ENCODE measurements at regions not wholly inside any gene's neighbourhood (a gene's known extent, or its start where the extent isn't known, plus 50 kb on each side); places are given as distances from the start of the nearest gene placed in this dataset.

DNA sequence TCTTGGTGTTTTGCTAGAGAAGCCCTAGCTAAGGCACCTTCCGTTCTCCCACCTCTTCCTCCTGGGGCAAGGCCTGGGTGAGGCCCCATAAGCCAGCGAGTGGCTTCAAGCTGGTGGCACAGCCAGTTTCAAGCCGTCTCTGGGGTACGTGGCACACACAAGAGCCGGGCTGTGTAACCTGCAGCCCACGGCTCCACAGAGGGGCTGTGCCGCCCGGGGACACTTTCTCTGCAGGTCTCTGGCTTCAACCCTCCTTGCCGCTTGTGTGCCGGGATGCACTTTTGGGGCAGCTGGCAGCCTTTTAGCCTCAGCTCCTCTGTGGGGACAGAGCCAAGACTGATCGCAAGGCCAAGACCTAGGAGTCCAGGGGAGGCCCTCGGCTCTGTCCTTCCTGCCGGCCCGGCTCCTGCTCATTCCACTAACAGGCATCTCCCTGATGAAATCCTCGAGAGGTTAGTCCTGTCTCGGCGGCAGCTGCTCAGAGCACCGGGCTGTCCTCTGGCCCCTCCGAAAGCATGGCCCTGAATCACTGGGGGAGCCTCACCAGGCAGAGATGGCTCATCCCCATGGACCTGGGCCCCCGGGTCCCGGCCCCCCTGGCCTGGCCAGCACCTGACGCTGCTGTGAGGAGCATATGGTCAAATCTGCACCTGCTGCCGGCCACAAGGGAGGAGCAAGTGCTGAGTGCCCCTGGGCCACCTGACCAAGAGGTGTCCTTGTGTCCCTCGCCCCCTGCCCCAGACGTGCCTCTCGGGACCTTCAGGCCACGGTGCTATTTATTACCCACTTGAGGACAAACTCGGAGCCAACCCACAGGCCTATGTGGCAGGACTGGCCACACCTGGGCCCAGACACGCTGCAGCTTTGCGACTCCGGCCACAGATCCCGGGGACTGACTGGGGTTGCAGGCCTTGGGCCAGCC is 98.5 kb downstream of the METRNL start:
- TF ChIP-seq, protein P1, sequence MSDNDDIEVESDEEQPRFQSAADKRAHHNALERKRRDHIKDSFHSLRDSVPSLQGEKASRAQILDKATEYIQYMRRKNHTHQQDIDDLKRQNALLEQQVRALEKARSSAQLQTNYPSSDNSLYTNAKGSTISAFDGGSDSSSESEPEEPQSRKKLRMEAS (IDR thresholded peaks at IDR 0.05; ENCODE audit: low read depth, low read length) = no peak
- TF ChIP-seq POLR2A (IDR thresholded peaks at IDR 0.05; ENCODE audit: extremely low read depth, insufficient read length) = no peak
- TF ChIP-seq MYC (IDR thresholded peaks at IDR 0.05; ENCODE audit: low read depth, low read length) = no peak
- TF ChIP-seq, protein P2, sequence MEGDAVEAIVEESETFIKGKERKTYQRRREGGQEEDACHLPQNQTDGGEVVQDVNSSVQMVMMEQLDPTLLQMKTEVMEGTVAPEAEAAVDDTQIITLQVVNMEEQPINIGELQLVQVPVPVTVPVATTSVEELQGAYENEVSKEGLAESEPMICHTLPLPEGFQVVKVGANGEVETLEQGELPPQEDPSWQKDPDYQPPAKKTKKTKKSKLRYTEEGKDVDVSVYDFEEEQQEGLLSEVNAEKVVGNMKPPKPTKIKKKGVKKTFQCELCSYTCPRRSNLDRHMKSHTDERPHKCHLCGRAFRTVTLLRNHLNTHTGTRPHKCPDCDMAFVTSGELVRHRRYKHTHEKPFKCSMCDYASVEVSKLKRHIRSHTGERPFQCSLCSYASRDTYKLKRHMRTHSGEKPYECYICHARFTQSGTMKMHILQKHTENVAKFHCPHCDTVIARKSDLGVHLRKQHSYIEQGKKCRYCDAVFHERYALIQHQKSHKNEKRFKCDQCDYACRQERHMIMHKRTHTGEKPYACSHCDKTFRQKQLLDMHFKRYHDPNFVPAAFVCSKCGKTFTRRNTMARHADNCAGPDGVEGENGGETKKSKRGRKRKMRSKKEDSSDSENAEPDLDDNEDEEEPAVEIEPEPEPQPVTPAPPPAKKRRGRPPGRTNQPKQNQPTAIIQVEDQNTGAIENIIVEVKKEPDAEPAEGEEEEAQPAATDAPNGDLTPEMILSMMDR (IDR thresholded peaks at IDR 0.05; ENCODE audit: low read depth, low read length) = no peak
- no peak for DNase-seq (ENCODE audit: low read depth)
- no peak overlapping the region for H3K4me3 ChIP-seq (ENCODE audit: low read depth, low read length)

GRCh38 chr17:83178533-83179304 is 99.3 kb downstream of the METRNL start:
- H3K4me3 ChIP-seq (ENCODE audit: low read depth, low read length) = no peak overlapping the region
- TF ChIP-seq, protein P1 (IDR thresholded peaks at IDR 0.05; ENCODE audit: low read depth, low read length) = no peak
- no peak for TF ChIP-seq POLR2A (IDR thresholded peaks at IDR 0.05; ENCODE audit: extremely low read depth, insufficient read length)
- TF ChIP-seq, protein P2 (IDR thresholded peaks at IDR 0.05; ENCODE audit: low read depth, low read length) = no peak
- no peak for DNase-seq (ENCODE audit: low read depth)

- no peak overlapping the region for H3K4me3 ChIP-seq (ENCODE audit: low read depth, low read length)
- no peak for TF ChIP-seq MYC (IDR thresholded peaks at IDR 0.05; ENCODE audit: low read depth, low read length)
- TF ChIP-seq POLR2A (IDR thresholded peaks at IDR 0.05; ENCODE audit: extremely low read depth, insufficient read length) = no peak
- TF ChIP-seq, protein P1 (IDR thresholded peaks at IDR 0.05; ENCODE audit: low read depth, low read length) = no peak
- TF ChIP-seq, protein P2 (IDR thresholded peaks at IDR 0.05; ENCODE audit: low read depth, low read length) = no peak
- DNase-seq (ENCODE audit: low read depth) = no peak
These were observed 100.0 kb downstream of the METRNL start for GRCh38 chr17:83179374-83179773.

DNA sequence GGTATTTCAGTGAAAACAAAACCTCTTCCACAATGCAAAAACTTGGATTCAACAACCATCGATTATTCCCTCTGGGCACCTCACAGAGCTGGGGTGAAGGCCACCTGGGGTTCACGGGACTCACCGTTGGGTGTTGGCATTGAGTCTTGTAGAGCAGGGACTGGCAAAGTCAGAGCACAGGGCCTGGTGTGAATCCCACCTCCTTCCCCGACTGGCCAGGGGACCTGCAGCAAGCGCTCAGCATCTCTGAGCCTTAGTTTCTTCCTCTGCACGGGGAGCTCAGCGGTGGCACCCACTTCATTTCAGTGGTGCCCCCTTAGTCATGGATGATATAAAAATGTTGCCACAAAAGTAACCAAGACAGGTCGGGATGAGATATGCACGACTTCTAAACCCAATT is 100.4 kb downstream of the METRNL start:
- TF ChIP-seq, protein P2 (IDR thresholded peaks at IDR 0.05; ENCODE audit: low read depth, low read length) = no peak
- TF ChIP-seq, protein P1 (IDR thresholded peaks at IDR 0.05; ENCODE audit: low read depth, low read length) = no peak
- no peak for TF ChIP-seq POLR2A (IDR thresholded peaks at IDR 0.05; ENCODE audit: extremely low read depth, insufficient read length)
- TF ChIP-seq MYC (IDR thresholded peaks at IDR 0.05; ENCODE audit: low read depth, low read length) = no peak
- DNase-seq (ENCODE audit: low read depth) = no peak
- no peak overlapping the region for H3K4me3 ChIP-seq (ENCODE audit: low read depth, low read length)

DNA sequence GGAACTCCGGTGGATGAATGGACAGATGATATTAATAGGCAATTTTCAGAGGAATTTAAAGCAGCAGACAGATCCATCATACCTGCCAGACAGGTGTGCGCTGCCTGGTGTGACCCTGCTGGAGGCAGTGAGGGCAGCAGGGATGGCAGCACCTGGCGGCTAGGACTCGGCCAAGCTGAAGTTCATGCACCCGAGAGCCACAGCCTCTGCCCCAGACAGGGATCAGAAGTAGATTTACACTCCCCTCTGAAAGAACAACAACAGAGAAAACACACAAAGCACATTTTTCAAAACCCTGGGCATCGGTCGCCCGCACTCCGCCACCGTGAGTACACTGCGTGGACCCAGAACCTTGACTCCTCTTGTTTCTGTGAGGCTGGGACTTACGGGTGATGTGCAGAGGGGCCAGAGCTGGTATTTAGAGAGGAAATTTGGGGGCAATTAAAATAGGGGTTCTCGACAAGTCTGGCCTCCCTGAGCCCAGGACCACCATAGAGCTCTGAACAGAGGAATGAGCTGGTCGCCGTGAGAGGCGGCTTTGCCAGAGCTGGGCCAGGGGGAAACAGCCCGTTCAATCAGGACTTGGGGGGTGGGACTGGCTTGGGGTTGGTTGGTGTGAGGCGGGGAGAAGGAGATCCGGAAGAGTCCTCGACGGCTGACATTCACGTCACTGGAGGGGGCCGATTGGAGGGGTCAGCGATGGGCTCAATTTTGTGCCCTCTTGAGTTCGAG is 101.0 kb downstream of the METRNL start:
- no peak for DNase-seq (ENCODE audit: low read depth)
- TF ChIP-seq MYC (IDR thresholded peaks at IDR 0.05; ENCODE audit: low read depth, low read length) (no peak), POLR2A (IDR thresholded peaks at IDR 0.05; ENCODE audit: extremely low read depth, insufficient read length) (no peak)
- TF ChIP-seq, protein P1 (IDR thresholded peaks at IDR 0.05; ENCODE audit: low read depth, low read length) = no peak
- no peak overlapping the region for H3K4me3 ChIP-seq (ENCODE audit: low read depth, low read length)
